ENCODE measurements at regions not wholly inside any gene's neighbourhood (a gene's known extent, or its start where the extent isn't known, plus 50 kb on each side); places are given as distances from the start of the nearest gene placed in this dataset.

- no peak for DNase-seq
- H3K27me3 ChIP-seq, result no peaks in the 10 kb centered on the region
- H3K4me3 ChIP-seq, result no peak overlapping the region
- H3K9me3 ChIP-seq, result no peaks in the 10 kb centered on the region
- H3K4me1 ChIP-seq, result no peaks in the 10 kb centered on the region
- no peak overlapping the region for H3K27ac ChIP-seq
- intact Hi-C loops (cut with DNase I; ENCODE audit: low total_unique reads), result loop anchor here (2.0 kb wide), 1 partner anchor 514 kb away; no protein-coding TSS in a partner anchor
- H3K36me3 ChIP-seq, result no peaks in the 10 kb centered on the region
- TF ChIP-seq, protein P1, sequence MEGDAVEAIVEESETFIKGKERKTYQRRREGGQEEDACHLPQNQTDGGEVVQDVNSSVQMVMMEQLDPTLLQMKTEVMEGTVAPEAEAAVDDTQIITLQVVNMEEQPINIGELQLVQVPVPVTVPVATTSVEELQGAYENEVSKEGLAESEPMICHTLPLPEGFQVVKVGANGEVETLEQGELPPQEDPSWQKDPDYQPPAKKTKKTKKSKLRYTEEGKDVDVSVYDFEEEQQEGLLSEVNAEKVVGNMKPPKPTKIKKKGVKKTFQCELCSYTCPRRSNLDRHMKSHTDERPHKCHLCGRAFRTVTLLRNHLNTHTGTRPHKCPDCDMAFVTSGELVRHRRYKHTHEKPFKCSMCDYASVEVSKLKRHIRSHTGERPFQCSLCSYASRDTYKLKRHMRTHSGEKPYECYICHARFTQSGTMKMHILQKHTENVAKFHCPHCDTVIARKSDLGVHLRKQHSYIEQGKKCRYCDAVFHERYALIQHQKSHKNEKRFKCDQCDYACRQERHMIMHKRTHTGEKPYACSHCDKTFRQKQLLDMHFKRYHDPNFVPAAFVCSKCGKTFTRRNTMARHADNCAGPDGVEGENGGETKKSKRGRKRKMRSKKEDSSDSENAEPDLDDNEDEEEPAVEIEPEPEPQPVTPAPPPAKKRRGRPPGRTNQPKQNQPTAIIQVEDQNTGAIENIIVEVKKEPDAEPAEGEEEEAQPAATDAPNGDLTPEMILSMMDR (IDR thresholded peaks at IDR 0.05), result no peak
- no peak for TF ChIP-seq POLR2A (IDR thresholded peaks at IDR 0.05)
Observed at GRCh38 chr6:168885196-168885595, 368.4 kb downstream of the THBS2 start.

GRCh38 chr6:168884646-168885086 is 369.0 kb downstream of the THBS2 start:
- TF ChIP-seq, protein P1 (IDR thresholded peaks at IDR 0.05), result peak; percentile 89 to 99 (median 92)
- no peak for TF ChIP-seq POLR2A (IDR thresholded peaks at IDR 0.05)
- Histone ChIP-seq H3K4me3 (peak overlapping the region in 1 of 2 donors; percentile 19), H3K36me3 (no peaks in the 10 kb centered on the region), H3K27me3 (no peaks in the 10 kb centered on the region), H3K27ac (no peak overlapping the region), H3K4me1 (no peaks in the 10 kb centered on the region), H3K9me3 (no peaks in the 10 kb centered on the region)
- intact Hi-C loops (cut with DNase I; ENCODE audit: low total_unique reads), result loop anchor here (2.0 kb wide), 1 partner anchor 514 kb away; no protein-coding TSS in a partner anchor
- peak; percentile 67 to 80 for DNase-seq

GRCh38 chr6:168884050-168884645 is 369.5 kb downstream of the THBS2 start:
- Histone ChIP-seq H3K27me3 (no peaks in the 10 kb centered on the region), H3K4me1 (no peaks in the 10 kb centered on the region), H3K9me3 (no peaks in the 10 kb centered on the region), H3K36me3 (no peaks in the 10 kb centered on the region), H3K4me3 (peak overlapping the region in 1 of 2 donors; percentile 19), H3K27ac (no peak overlapping the region)
- peak in 1 of 2 donors; percentile 14 for DNase-seq
- intact Hi-C loops (cut with DNase I; ENCODE audit: low total_unique reads), result loop anchor here (2.0 kb wide), 1 partner anchor 513 kb away; no protein-coding TSS in a partner anchor
- TF ChIP-seq, protein P1 (IDR thresholded peaks at IDR 0.05), result no peak
- no peak for TF ChIP-seq POLR2A (IDR thresholded peaks at IDR 0.05)

GRCh38 chr6:168883410-168884049 is 370.1 kb downstream of the THBS2 start:
- intact Hi-C loops (cut with DNase I; ENCODE audit: low total_unique reads), result loop anchor here (2.0 kb wide), 1 partner anchor 513 kb away; no protein-coding TSS in a partner anchor

More at GRCh38 chr6:168883410-168884049, 370.1 kb downstream of the THBS2 start:
- no peaks in the 10 kb centered on the region for H3K36me3 ChIP-seq
- H3K9me3 ChIP-seq, result no peaks in the 10 kb centered on the region
- no peak overlapping the region for H3K4me3 ChIP-seq
- TF ChIP-seq, protein P1 (IDR thresholded peaks at IDR 0.05), result no peak
- no peak for TF ChIP-seq POLR2A (IDR thresholded peaks at IDR 0.05)
- no peak for DNase-seq
- H3K27ac ChIP-seq, result no peak overlapping the region
- no peaks in the 10 kb centered on the region for H3K4me1 ChIP-seq
- H3K27me3 ChIP-seq, result no peaks in the 10 kb centered on the region
